Mucosa of descending colon (tissue), 3 donors: ENCODE measurements at regions not wholly inside any gene's neighbourhood (a gene's known extent, or its start where the extent isn't known, plus 50 kb on each side); places are given as distances from the start of the nearest gene placed in this dataset.

Experiments used
- ATAC-seq: fragments of 200-7000 bp; cut with Tn5 transposase; one replicate; pipeline ENCODE4 v1.9.1; 2020; ENCODE audit warnings: mild to moderate bottlenecking, moderate library complexity
- DNase-seq, 3 donors: peaks; one replicate each; pipeline ENCODE4 v3.0.0-alpha.2; 2020
- H3K36me3 ChIP-seq: fragments of 200-600 bp; one replicate; pipeline ENCODE4 v1.8.0; 2021; ENCODE audit warnings: low read depth, mild to moderate bottlenecking
- H3K4me1 ChIP-seq: fragments of 200-600 bp; one replicate; pipeline ENCODE4 v1.8.0; 2021; ENCODE audit warnings: low read depth, mild to moderate bottlenecking
- H3K4me3 ChIP-seq: fragments of 200-600 bp; one replicate; pipeline ENCODE4 v1.8.0; 2021; ENCODE audit warnings: mild to moderate bottlenecking
- H3K9me3 ChIP-seq: fragments of 200-600 bp; one replicate; pipeline ENCODE4 v1.8.0; 2021; ENCODE audit warnings: mild to moderate bottlenecking
- CTCF ChIP-seq: fragments of 200-600 bp; IDR thresholded peaks from one replicate; pipeline ENCODE4 v1.8.0; 2022; ENCODE audit warnings: antibody characterized with exemption, mild to moderate bottlenecking
- intact Hi-C, 2 donors: fragments of 100-400 bp; cut with DNase I in 1 of 2; cut with micrococcal nuclease in 1 of 2; formaldehyde crosslinking; loops; one replicate each; pipeline versions ENCODE4 v1.11.0 to v1.11.1; 2022; cut with DNase I, micrococcal nuclease
- donor health status: DM: no; HTN: no; CAD: no; lungs with moderate emphysema.
- donor health status: DM: no; HTN: no; CAD: no.
- donor health status: DM: no; HTN: yes; CAD: no.

GRCh38 chr7:155916926-155917655 lies 104.8 kb upstream of the SHH start:
- H3K36me3 ChIP-seq: no peaks in the 10 kb centered on the region
- intact Hi-C loops: no loop called here
- peaks cover 9% of the 10 kb centered on the region for H3K4me1 ChIP-seq
- H3K9me3 ChIP-seq: no peaks in the 10 kb centered on the region
- no peak overlapping the region for H3K4me3 ChIP-seq
- no peak for ATAC-seq
- no peak for DNase-seq
- TF ChIP-seq CTCF: no peak

GRCh38 chr7:155914341-155914740 lies 102.1 kb upstream of the SHH start:
- no peak for ATAC-seq
- peaks cover 4% of the 10 kb centered on the region for H3K4me1 ChIP-seq
- DNase-seq: no peak
- no peak overlapping the region for H3K4me3 ChIP-seq
- no peaks in the 10 kb centered on the region for H3K9me3 ChIP-seq
- no peaks in the 10 kb centered on the region for H3K36me3 ChIP-seq
- intact Hi-C loops: no loop called here
- TF ChIP-seq CTCF: no peak

GRCh38 chr7:155913719-155914118 lies 101.5 kb upstream of the SHH start:
- DNase-seq: no peak
- no peak for TF ChIP-seq CTCF
- intact Hi-C loops: no loop called here

GRCh38 chr7:155913291-155913690 lies 101.0 kb upstream of the SHH start:
- ATAC-seq: no peak
- no peak for DNase-seq
- no peaks in the 10 kb centered on the region for H3K9me3 ChIP-seq
- H3K4me1 ChIP-seq: no peaks in the 10 kb centered on the region
- no peak overlapping the region for H3K4me3 ChIP-seq
- TF ChIP-seq CTCF: no peak
- intact Hi-C loops: no loop called here
- no peaks in the 10 kb centered on the region for H3K36me3 ChIP-seq

More at GRCh38 chr7:155913719-155914118, 101.5 kb upstream of the SHH start:
- no peaks in the 10 kb centered on the region for H3K36me3 ChIP-seq
- ATAC-seq: no peak
- H3K4me1 ChIP-seq: no peaks in the 10 kb centered on the region
- no peak overlapping the region for H3K4me3 ChIP-seq
- H3K9me3 ChIP-seq: no peaks in the 10 kb centered on the region

GRCh38 chr7:155911471-155912105 lies 99.3 kb upstream of the SHH start:
- H3K9me3 ChIP-seq: no peaks in the 10 kb centered on the region
- peak in 2 of 3 donors; percentile 29 to 50 for DNase-seq
- no peaks in the 10 kb centered on the region for H3K36me3 ChIP-seq
- H3K4me1 ChIP-seq: no peaks in the 10 kb centered on the region
- H3K4me3 ChIP-seq: no peak overlapping the region
- peak; percentile 74 for ATAC-seq
- no peak for TF ChIP-seq CTCF
- intact Hi-C loops: no loop called here
